ENCODE measurements at regions not wholly inside any gene's neighbourhood (a gene's known extent, or its start where the extent isn't known, plus 50 kb on each side); places are given as distances from the start of the nearest gene placed in this dataset.
"Not testable (repeated sequence)": the region's sequence is repeated elsewhere in the genome, so short reads cannot be mapped to it uniquely, and the experiment has no call there.

DNA sequence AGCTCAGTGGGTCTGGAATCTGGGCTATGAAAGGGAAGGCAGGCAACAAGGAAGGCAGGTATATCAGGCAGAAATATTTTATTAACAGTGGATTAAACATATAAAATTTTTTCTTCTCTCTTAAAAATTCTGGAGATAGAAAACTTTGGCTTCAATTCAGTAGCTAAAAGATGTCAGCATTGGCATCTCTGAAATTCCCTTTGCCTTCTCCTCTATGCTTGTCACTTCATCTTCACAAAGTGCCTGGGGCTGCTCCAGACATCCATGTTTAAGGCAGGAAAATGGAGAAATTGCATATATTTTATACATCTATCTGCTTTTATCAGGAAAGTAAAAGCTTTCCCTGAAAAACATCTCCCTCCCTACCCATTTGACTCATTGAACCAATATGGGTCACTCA lies 894.1 kb upstream of the API5 start:
- Histone ChIP-seq H3K27me3 (ENCODE audit: insufficient read depth, low read length, poor library complexity) (no peaks in the 10 kb centered on the region), H3K36me3 (ENCODE audit: control insufficient read depth, insufficient read depth, low read length) (no peaks in the 10 kb centered on the region), H3K79me2 (ENCODE audit: control insufficient read depth, insufficient read depth, low read length) (no peaks in the 10 kb centered on the region), H2BK120ac (ENCODE audit: low read depth, low read length) (no peak overlapping the region), H3K4me2 (ENCODE audit: low read length) (no peak overlapping the region), H3K9ac (ENCODE audit: low read length) (no peak overlapping the region), H3K18ac (ENCODE audit: low read length) (no peak overlapping the region), H3K23ac (ENCODE audit: low read length) (no peak overlapping the region), H2AK5ac (ENCODE audit: low read length) (no peak overlapping the region), H3K4me1 (ENCODE audit: control insufficient read depth, low read depth, low read length) (no peaks in the 10 kb centered on the region), H2BK5ac (ENCODE audit: low read length) (no peak overlapping the region), H3K4me3 (ENCODE audit: low read length) (no peak overlapping the region), H3K4ac (ENCODE audit: low read depth, low read length) (no peak overlapping the region), H3K27ac (ENCODE audit: low read depth, low read length) (no peak overlapping the region), H3K79me1 (ENCODE audit: low read length) (no peaks in the 10 kb centered on the region), H4K8ac (ENCODE audit: low read depth, low read length) (no peak overlapping the region), H2BK15ac (replicated peaks; ENCODE audit: low read depth) (no peak overlapping the region), H3K56ac (ENCODE audit: low read length) (no peak overlapping the region), H4K5ac (ENCODE audit: low read length) (no peak overlapping the region)
- DNase-seq: no peak

GRCh38 chr11:42422090-42422489 lies 889.7 kb upstream of the API5 start:
- no peak overlapping the region for H3K4ac ChIP-seq (ENCODE audit: low read depth, low read length)
- no peak overlapping the region for H3K23ac ChIP-seq (ENCODE audit: low read length)
- no peak for DNase-seq
- no peak overlapping the region for H3K27ac ChIP-seq (ENCODE audit: low read depth, low read length)
- H3K79me1 ChIP-seq (ENCODE audit: low read length): no peaks in the 10 kb centered on the region
- H4K5ac ChIP-seq (ENCODE audit: low read length): no peak overlapping the region
- H2BK15ac ChIP-seq (replicated peaks; ENCODE audit: low read depth): no peak overlapping the region
- no peak overlapping the region for H3K18ac ChIP-seq (ENCODE audit: low read length)
- no peak overlapping the region for H2BK120ac ChIP-seq (ENCODE audit: low read depth, low read length)
- no peak overlapping the region for H3K56ac ChIP-seq (ENCODE audit: low read length)
- H3K4me2 ChIP-seq (ENCODE audit: low read length): no peak overlapping the region
- no peaks in the 10 kb centered on the region for H3K27me3 ChIP-seq (ENCODE audit: insufficient read depth, low read length, poor library complexity)
- no peaks in the 10 kb centered on the region for H3K4me1 ChIP-seq (ENCODE audit: control insufficient read depth, low read depth, low read length)
- no peak overlapping the region for H3K4me3 ChIP-seq (ENCODE audit: low read length)
- WGBS (ENCODE audit: extremely low coverage, insufficient coverage, low lambda C conversion rate): no CpG with 5 or more reads among the region's 1 CpG
- no peaks in the 10 kb centered on the region for H3K36me3 ChIP-seq (ENCODE audit: control insufficient read depth, insufficient read depth, low read length)
- no peak overlapping the region for H4K8ac ChIP-seq (ENCODE audit: low read depth, low read length)
- H3K9ac ChIP-seq (ENCODE audit: low read length): no peak overlapping the region
- no peaks in the 10 kb centered on the region for H3K79me2 ChIP-seq (ENCODE audit: control insufficient read depth, insufficient read depth, low read length)
- H2BK5ac ChIP-seq (ENCODE audit: low read length): no peak overlapping the region
- H2AK5ac ChIP-seq (ENCODE audit: low read length): no peak overlapping the region

- not testable (repeated sequence) for H3K56ac ChIP-seq (ENCODE audit: low read length); H3K4me1 ChIP-seq (ENCODE audit: control insufficient read depth, low read depth, low read length); H3K27me3 ChIP-seq (ENCODE audit: insufficient read depth, low read length, poor library complexity); H3K36me3 ChIP-seq (ENCODE audit: control insufficient read depth, insufficient read depth, low read length); H3K18ac ChIP-seq (ENCODE audit: low read length); H2BK120ac ChIP-seq (ENCODE audit: low read depth, low read length); DNase-seq; H3K9ac ChIP-seq (ENCODE audit: low read length); H4K5ac ChIP-seq (ENCODE audit: low read length); H3K79me2 ChIP-seq (ENCODE audit: control insufficient read depth, insufficient read depth, low read length); H2BK15ac ChIP-seq (replicated peaks; ENCODE audit: low read depth); H3K23ac ChIP-seq (ENCODE audit: low read length); H3K79me1 ChIP-seq (ENCODE audit: low read length); H3K4me2 ChIP-seq (ENCODE audit: low read length); H3K4me3 ChIP-seq (ENCODE audit: low read length); H4K8ac ChIP-seq (ENCODE audit: low read depth, low read length); H3K4ac ChIP-seq (ENCODE audit: low read depth, low read length); H2AK5ac ChIP-seq (ENCODE audit: low read length); H2BK5ac ChIP-seq (ENCODE audit: low read length); H3K27ac ChIP-seq (ENCODE audit: low read depth, low read length)
- no CpG with 5 or more reads among the region's 25 CpGs for WGBS (ENCODE audit: extremely low coverage, insufficient coverage, low lambda C conversion rate)
These were observed 876.9 kb upstream of the API5 start for GRCh38 chr11:42434911-42435310.

DNA sequence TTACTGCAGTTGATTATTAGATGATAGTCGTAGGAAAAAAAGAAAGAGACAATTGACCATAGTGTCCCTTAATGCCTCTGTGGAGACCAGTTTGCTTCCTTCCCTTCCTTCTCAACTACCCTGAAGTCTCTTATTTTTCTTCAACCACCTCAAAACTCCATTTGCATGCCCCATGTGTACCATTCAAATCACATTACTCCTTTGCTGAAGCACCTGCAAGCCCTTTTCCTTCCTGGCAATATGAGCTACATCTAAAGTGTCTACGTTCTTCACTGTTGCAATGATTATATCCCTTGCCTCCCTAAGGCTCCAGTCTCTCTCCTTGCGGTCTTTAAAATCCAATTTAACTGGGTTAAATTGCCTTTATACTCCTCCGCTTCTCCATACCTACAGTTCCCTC lies 867.4 kb upstream of the API5 start:
- Histone ChIP-seq H3K4me2 (ENCODE audit: low read length) (no peak overlapping the region), H3K4ac (ENCODE audit: low read depth, low read length) (no peak overlapping the region), H3K4me1 (ENCODE audit: control insufficient read depth, low read depth, low read length) (no peaks in the 10 kb centered on the region), H3K27ac (ENCODE audit: low read depth, low read length) (no peak overlapping the region), H3K56ac (ENCODE audit: low read length) (no peak overlapping the region), H3K27me3 (ENCODE audit: insufficient read depth, low read length, poor library complexity) (no peaks in the 10 kb centered on the region), H3K9ac (ENCODE audit: low read length) (no peak overlapping the region), H3K79me2 (ENCODE audit: control insufficient read depth, insufficient read depth, low read length) (no peaks in the 10 kb centered on the region), H2BK120ac (ENCODE audit: low read depth, low read length) (no peak overlapping the region), H3K36me3 (ENCODE audit: control insufficient read depth, insufficient read depth, low read length) (no peaks in the 10 kb centered on the region), H2BK15ac (replicated peaks; ENCODE audit: low read depth) (no peak overlapping the region), H3K18ac (ENCODE audit: low read length) (no peak overlapping the region), H3K23ac (ENCODE audit: low read length) (no peak overlapping the region), H3K79me1 (ENCODE audit: low read length) (no peaks in the 10 kb centered on the region), H3K4me3 (ENCODE audit: low read length) (no peak overlapping the region), H2AK5ac (ENCODE audit: low read length) (no peak overlapping the region), H2BK5ac (ENCODE audit: low read length) (no peak overlapping the region), H4K5ac (ENCODE audit: low read length) (no peak overlapping the region), H4K8ac (ENCODE audit: low read depth, low read length) (no peak overlapping the region)
- no peak for DNase-seq
- WGBS (ENCODE audit: extremely low coverage, insufficient coverage, low lambda C conversion rate): no CpG with 5 or more reads among the region's 4 CpGs

GRCh38 chr11:42462558-42463310 lies 849.1 kb upstream of the API5 start:
- Histone ChIP-seq H3K4me2 (ENCODE audit: low read length) (no peak overlapping the region), H3K4ac (ENCODE audit: low read depth, low read length) (no peak overlapping the region), H3K9ac (ENCODE audit: low read length) (no peak overlapping the region), H3K79me2 (ENCODE audit: control insufficient read depth, insufficient read depth, low read length) (no peaks in the 10 kb centered on the region), H3K27me3 (ENCODE audit: insufficient read depth, low read length, poor library complexity) (no peaks in the 10 kb centered on the region), H3K23ac (ENCODE audit: low read length) (no peak overlapping the region), H3K4me1 (ENCODE audit: control insufficient read depth, low read depth, low read length) (no peaks in the 10 kb centered on the region), H2BK15ac (replicated peaks; ENCODE audit: low read depth) (no peak overlapping the region), H2BK120ac (ENCODE audit: low read depth, low read length) (no peak overlapping the region), H3K27ac (ENCODE audit: low read depth, low read length) (no peak overlapping the region), H4K8ac (ENCODE audit: low read depth, low read length) (no peak overlapping the region), H3K36me3 (ENCODE audit: control insufficient read depth, insufficient read depth, low read length) (no peaks in the 10 kb centered on the region), H2AK5ac (ENCODE audit: low read length) (no peak overlapping the region), H3K79me1 (ENCODE audit: low read length) (no peaks in the 10 kb centered on the region), H2BK5ac (ENCODE audit: low read length) (no peak overlapping the region), H3K18ac (ENCODE audit: low read length) (no peak overlapping the region), H4K5ac (ENCODE audit: low read length) (no peak overlapping the region), H3K4me3 (ENCODE audit: low read length) (no peak overlapping the region), H3K56ac (ENCODE audit: low read length) (no peak overlapping the region)
- no peak for DNase-seq
- no CpG with 5 or more reads among the region's 8 CpGs for WGBS (ENCODE audit: extremely low coverage, insufficient coverage, low lambda C conversion rate)

- WGBS (ENCODE audit: extremely low coverage, insufficient coverage, low lambda C conversion rate): no CpG with 5 or more reads among the region's 2 CpGs
- no peak for DNase-seq
- Histone ChIP-seq H3K9ac (ENCODE audit: low read length) (no peak overlapping the region), H3K4me3 (ENCODE audit: low read length) (no peak overlapping the region), H2BK15ac (replicated peaks; ENCODE audit: low read depth) (no peak overlapping the region), H2AK5ac (ENCODE audit: low read length) (no peak overlapping the region), H2BK120ac (ENCODE audit: low read depth, low read length) (no peak overlapping the region), H3K56ac (ENCODE audit: low read length) (no peak overlapping the region), H3K36me3 (ENCODE audit: control insufficient read depth, insufficient read depth, low read length) (no peaks in the 10 kb centered on the region), H3K4ac (ENCODE audit: low read depth, low read length) (no peak overlapping the region), H3K79me2 (ENCODE audit: control insufficient read depth, insufficient read depth, low read length) (no peaks in the 10 kb centered on the region), H3K79me1 (ENCODE audit: low read length) (no peaks in the 10 kb centered on the region), H3K27me3 (ENCODE audit: insufficient read depth, low read length, poor library complexity) (no peaks in the 10 kb centered on the region), H3K27ac (ENCODE audit: low read depth, low read length) (no peak overlapping the region), H3K18ac (ENCODE audit: low read length) (no peak overlapping the region), H4K8ac (ENCODE audit: low read depth, low read length) (no peak overlapping the region), H3K23ac (ENCODE audit: low read length) (no peak overlapping the region), H3K4me1 (ENCODE audit: control insufficient read depth, low read depth, low read length) (no peaks in the 10 kb centered on the region), H4K5ac (ENCODE audit: low read length) (no peak overlapping the region), H2BK5ac (ENCODE audit: low read length) (no peak overlapping the region), H3K4me2 (ENCODE audit: low read length) (no peak overlapping the region)
These were observed 846.2 kb upstream of the API5 start for GRCh38 chr11:42465623-42466022.
